WTC11 (cell line): ENCODE measurements at regions not wholly inside any gene's neighbourhood (a gene's known extent, or its start where the extent isn't known, plus 50 kb on each side); places are given as distances from the start of the nearest gene placed in this dataset.

Source experiments
- ATAC-seq: fragments of 200-7000 bp; cut with Tn5 transposase; 2 replicates; pipeline ENCODE4 v1.10.0; 2021; ENCODE audit warnings: mild to moderate bottlenecking, moderate library complexity
- CTCF ChIA-PET: fragments of 300-600 bp; sonication (Branson Sonifier 250); formaldehyde crosslinking; loops from one replicate; lab custom pipeline; 2021; ENCODE audit warnings: antibody characterized with exemption; lab: Charles Lee
- POLR2A ChIA-PET: fragments of 350-600 bp; sonication (Branson Sonifier 250); formaldehyde crosslinking; loops from one replicate; lab custom pipeline; 2021; ENCODE audit warnings: antibody characterized with exemption; lab: Charles Lee
- DNase-seq: peaks from one replicate; pipeline ENCODE4 v3.0.0; 2021; ENCODE audit warnings: low spot score
- H3K27ac Mint-ChIP-seq: 2 replicates; pipeline ENCODE4 v1.8.0; 2021; ENCODE audit warnings: mixed read lengths
- H3K27me3 Mint-ChIP-seq: 2 replicates; pipeline ENCODE4 v1.8.0; 2021; ENCODE audit warnings: low read depth, mild to moderate bottlenecking, moderate library complexity, mixed read lengths
- H3K36me3 Mint-ChIP-seq: 2 replicates; pipeline ENCODE4 v1.8.0; 2021; ENCODE audit warnings: mixed read lengths
- H3K4me1 Mint-ChIP-seq: 2 replicates; pipeline ENCODE4 v1.8.0; 2022; ENCODE audit warnings: mixed read lengths
- H3K4me3 Mint-ChIP-seq: 2 replicates; pipeline ENCODE4 v1.8.0; 2021; ENCODE audit warnings: mild to moderate bottlenecking, moderate library complexity, mixed read lengths
- H3K9me3 Mint-ChIP-seq: 2 replicates; pipeline ENCODE4 v1.8.0; 2021; ENCODE audit warnings: mixed read lengths
- CREB1 ChIP-seq: sonication (generic); formaldehyde crosslinking; IDR thresholded peaks from 2 replicates; pipeline ENCODE4 v1.8.0; 2023; ENCODE audit warnings: mild to moderate bottlenecking, missing genetic modification reagents
- GTF2I ChIP-seq: fragments of 250-450 bp; sonication (Bioruptor Pico); conservative IDR thresholded peaks from 2 replicates; pipeline ENCODE4 v1.4.0; 2021; ENCODE audit warnings: mild to moderate bottlenecking
- IRF2 ChIP-seq: sonication (generic); formaldehyde crosslinking; IDR thresholded peaks from 2 replicates; pipeline ENCODE4 v1.8.0; 2022; ENCODE audit warnings: low read depth, missing genetic modification reagents, borderline replicate concordance
- MAX ChIP-seq: sonication (generic); formaldehyde crosslinking; IDR thresholded peaks from 2 replicates; pipeline ENCODE4 v1.8.0; 2022; ENCODE audit warnings: mild to moderate bottlenecking, missing genetic modification reagents
- MXD4 ChIP-seq: fragments of 250-450 bp; sonication (Bioruptor Pico); IDR thresholded peaks from 2 replicates; pipeline ENCODE4 v1.8.0; 2021; ENCODE audit warnings: mild to moderate bottlenecking, moderate library complexity, borderline replicate concordance
- PRDM15 ChIP-seq: sonication (generic); formaldehyde crosslinking; IDR thresholded peaks from 2 replicates; pipeline ENCODE4 v1.8.0; 2022; ENCODE audit warnings: missing genetic modification reagents
- PREB ChIP-seq: sonication (generic); formaldehyde crosslinking; IDR thresholded peaks from 2 replicates; pipeline ENCODE4 v1.8.1; 2022; ENCODE audit warnings: mild to moderate bottlenecking, missing genetic modification reagents, moderate library complexity, borderline replicate concordance
- PRRX2 ChIP-seq: fragments of 250-450 bp; sonication (Bioruptor Pico); IDR thresholded peaks from 2 replicates; pipeline ENCODE4 v1.8.0; 2021; ENCODE audit warnings: mild to moderate bottlenecking
- RELA ChIP-seq: sonication (generic); formaldehyde crosslinking; IDR thresholded peaks from 2 replicates; pipeline ENCODE4 v1.8.1; 2022; ENCODE audit warnings: missing genetic modification reagents, mild to moderate bottlenecking, borderline replicate concordance
- SP1 ChIP-seq: sonication (generic); formaldehyde crosslinking; conservative IDR thresholded peaks from 2 replicates; pipeline ENCODE4 v1.8.1; 2022; ENCODE audit warnings: missing genetic modification reagents
- ZNF396 ChIP-seq: fragments of 250-450 bp; sonication (Bioruptor Pico); IDR thresholded peaks from 2 replicates; pipeline ENCODE4 v1.8.0; 2021; ENCODE audit warnings: mild to moderate bottlenecking, moderate library complexity, borderline replicate concordance
- ZNF671 ChIP-seq: fragments of 250-450 bp; sonication (Bioruptor Pico); IDR thresholded peaks from 2 replicates; pipeline ENCODE4 v1.8.0; 2021; ENCODE audit warnings: mild to moderate bottlenecking
- TF ChIP-seq, protein P1 (sequence below): sonication (generic); formaldehyde crosslinking; IDR thresholded peaks from 2 replicates; pipeline ENCODE4 v1.8.0; 2022; ENCODE audit warnings: mild to moderate bottlenecking, missing genetic modification reagents
- TF ChIP-seq, protein P2 (sequence below): sonication (generic); formaldehyde crosslinking; conservative IDR thresholded peaks from 2 replicates; pipeline ENCODE4 v1.8.1; 2023; ENCODE audit warnings: mild to moderate bottlenecking, low read depth, missing genetic modification reagents, moderate library complexity
- TF ChIP-seq, protein P3 (sequence below): sonication (generic); formaldehyde crosslinking; IDR thresholded peaks from 2 replicates; pipeline ENCODE4 v1.8.1; 2023; ENCODE audit warnings: mild to moderate bottlenecking, missing genetic modification reagents, moderate library complexity

GRCh38 chr6:66808771-66809170 lies 1101.7 kb upstream of the EYS start (continued):
- TF ChIP-seq PRDM15 (no peak), RELA (CRISPR knock-in tag) (no peak), ZNF671 (CRISPR knock-in tag) (no peak), MXD4 (no peak), ZNF396 (CRISPR knock-in tag) (no peak), PRRX2 (CRISPR knock-in tag) (no peak), PREB (CRISPR knock-in tag) (no peak), GTF2I (no peak), IRF2 (CRISPR knock-in tag) (no peak)
- TF ChIP-seq, protein P1, sequence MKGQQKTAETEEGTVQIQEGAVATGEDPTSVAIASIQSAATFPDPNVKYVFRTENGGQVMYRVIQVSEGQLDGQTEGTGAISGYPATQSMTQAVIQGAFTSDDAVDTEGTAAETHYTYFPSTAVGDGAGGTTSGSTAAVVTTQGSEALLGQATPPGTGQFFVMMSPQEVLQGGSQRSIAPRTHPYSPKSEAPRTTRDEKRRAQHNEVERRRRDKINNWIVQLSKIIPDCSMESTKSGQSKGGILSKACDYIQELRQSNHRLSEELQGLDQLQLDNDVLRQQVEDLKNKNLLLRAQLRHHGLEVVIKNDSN (CRISPR knock-in tag) = no peak
- TF ChIP-seq, protein P2, sequence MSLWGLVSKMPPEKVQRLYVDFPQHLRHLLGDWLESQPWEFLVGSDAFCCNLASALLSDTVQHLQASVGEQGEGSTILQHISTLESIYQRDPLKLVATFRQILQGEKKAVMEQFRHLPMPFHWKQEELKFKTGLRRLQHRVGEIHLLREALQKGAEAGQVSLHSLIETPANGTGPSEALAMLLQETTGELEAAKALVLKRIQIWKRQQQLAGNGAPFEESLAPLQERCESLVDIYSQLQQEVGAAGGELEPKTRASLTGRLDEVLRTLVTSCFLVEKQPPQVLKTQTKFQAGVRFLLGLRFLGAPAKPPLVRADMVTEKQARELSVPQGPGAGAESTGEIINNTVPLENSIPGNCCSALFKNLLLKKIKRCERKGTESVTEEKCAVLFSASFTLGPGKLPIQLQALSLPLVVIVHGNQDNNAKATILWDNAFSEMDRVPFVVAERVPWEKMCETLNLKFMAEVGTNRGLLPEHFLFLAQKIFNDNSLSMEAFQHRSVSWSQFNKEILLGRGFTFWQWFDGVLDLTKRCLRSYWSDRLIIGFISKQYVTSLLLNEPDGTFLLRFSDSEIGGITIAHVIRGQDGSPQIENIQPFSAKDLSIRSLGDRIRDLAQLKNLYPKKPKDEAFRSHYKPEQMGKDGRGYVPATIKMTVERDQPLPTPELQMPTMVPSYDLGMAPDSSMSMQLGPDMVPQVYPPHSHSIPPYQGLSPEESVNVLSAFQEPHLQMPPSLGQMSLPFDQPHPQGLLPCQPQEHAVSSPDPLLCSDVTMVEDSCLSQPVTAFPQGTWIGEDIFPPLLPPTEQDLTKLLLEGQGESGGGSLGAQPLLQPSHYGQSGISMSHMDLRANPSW = no peak

- H3K36me3 Mint-ChIP-seq = peaks cover 16% of the 10 kb centered on the region
- no peaks in the 10 kb centered on the region for H3K4me1 Mint-ChIP-seq
- POLR2A ChIA-PET = no interaction called here
- no peak overlapping the region for H3K4me3 Mint-ChIP-seq
- ATAC-seq (no peak), DNase-seq (no peak)
- H3K27me3 Mint-ChIP-seq = peaks cover 2% of the 10 kb centered on the region
- TF ChIP-seq RELA (CRISPR knock-in tag) = no peak
- TF ChIP-seq, protein P1 (CRISPR knock-in tag) = no peak
- TF ChIP-seq, protein P3, sequence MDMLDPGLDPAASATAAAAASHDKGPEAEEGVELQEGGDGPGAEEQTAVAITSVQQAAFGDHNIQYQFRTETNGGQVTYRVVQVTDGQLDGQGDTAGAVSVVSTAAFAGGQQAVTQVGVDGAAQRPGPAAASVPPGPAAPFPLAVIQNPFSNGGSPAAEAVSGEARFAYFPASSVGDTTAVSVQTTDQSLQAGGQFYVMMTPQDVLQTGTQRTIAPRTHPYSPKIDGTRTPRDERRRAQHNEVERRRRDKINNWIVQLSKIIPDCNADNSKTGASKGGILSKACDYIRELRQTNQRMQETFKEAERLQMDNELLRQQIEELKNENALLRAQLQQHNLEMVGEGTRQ (CRISPR knock-in tag) = no peak
- no peak for TF ChIP-seq CREB1 (CRISPR knock-in tag)
- TF ChIP-seq MAX (CRISPR knock-in tag) = no peak
- TF ChIP-seq SP1 (CRISPR knock-in tag) = no peak
- TF ChIP-seq, all 79 proteins: peak for 0
- H3K9me3 Mint-ChIP-seq = peaks cover 51% of the 10 kb centered on the region
- no peak overlapping the region for H3K27ac Mint-ChIP-seq
- CTCF ChIA-PET = no interaction called here
These were observed 1090.0 kb upstream of the EYS start for GRCh38 chr6:66796987-66797386.
